ENCODE measurements at regions not wholly inside any gene's neighbourhood (a gene's known extent, or its start where the extent isn't known, plus 50 kb on each side); places are given as distances from the start of the nearest gene placed in this dataset.
"Not testable (repeated sequence)": the region's sequence is repeated elsewhere in the genome, so short reads cannot be mapped to it uniquely, and the experiment has no call there.

DNA sequence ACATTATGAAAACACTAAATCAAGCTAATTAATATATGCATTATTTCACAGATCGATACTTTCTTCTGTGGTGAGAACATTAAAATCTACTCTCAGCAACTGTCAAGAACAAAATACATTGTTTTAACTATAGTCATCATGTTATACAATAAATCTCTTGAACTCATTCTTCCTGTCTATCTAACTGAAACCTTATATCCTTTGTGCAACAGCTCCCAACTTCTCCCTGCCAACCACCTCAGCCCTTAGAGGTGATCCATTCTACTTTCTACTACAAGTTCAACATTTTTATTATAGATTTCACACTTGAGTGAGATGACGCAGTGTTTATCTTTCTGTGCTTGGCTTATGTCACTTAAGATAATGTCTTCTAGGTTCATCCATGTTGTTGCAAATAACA lies 535.2 kb upstream of the CRIM1 start (continued):
- no peak for TF ChIP-seq TEAD4 (IDR thresholded peaks at IDR 0.05; ENCODE audit: borderline replicate concordance, insufficient read depth)

DNA sequence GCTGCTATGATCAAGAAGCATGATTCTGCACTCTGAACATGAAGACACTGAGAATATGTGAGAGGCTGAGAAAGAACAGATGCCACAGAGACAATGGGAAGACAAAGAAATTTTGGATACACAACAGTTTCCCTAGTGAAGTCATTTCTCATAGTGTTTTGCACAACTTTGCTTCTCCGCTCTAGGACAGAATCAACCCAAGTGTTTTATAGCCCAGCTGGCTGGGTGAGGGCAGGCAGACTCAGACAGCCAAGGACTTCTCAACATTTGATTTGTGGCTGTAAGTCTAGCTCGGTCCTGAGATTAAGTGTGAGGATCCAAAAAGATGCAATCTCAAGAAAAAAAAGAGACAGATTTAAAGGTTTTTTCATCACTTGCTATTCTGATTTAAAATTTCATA lies 536.5 kb upstream of the CRIM1 start:
- no peaks in the 10 kb centered on the region for H3K36me3 ChIP-seq (replicated peaks in 1 of 2; ENCODE audit: control insufficient read depth in 1 of 2, insufficient read depth in 2 of 2, low read length in 1 of 2)
- no peak for DNase-seq
- no peaks in the 10 kb centered on the region for H3K9me2 ChIP-seq
- H4K20me1 ChIP-seq (ENCODE audit: insufficient read depth): no peaks in the 10 kb centered on the region
- no peaks in the 10 kb centered on the region for H3K9me3 ChIP-seq
- 35% methylated on average over 2 of the region's 2 CpGs for WGBS (ENCODE audit: low lambda C conversion rate)
- ChIA-PET CTCF (no interaction called here), POLR2A (no interaction called here)
- H3K27me3 ChIP-seq (ENCODE audit: insufficient read depth): peaks cover 13% of the 10 kb centered on the region
- H2AFZ ChIP-seq (ENCODE audit: low read depth): no peak overlapping the region
- H3K27ac ChIP-seq (ENCODE audit: low read depth in 2 of 2, low read length in 1 of 2): no peak overlapping the region
- TF ChIP-seq MEF2A (IDR thresholded peaks at IDR 0.05; ENCODE audit: borderline replicate concordance, low read depth) (no peak), NRF1 (IDR thresholded peaks at IDR 0.05; ENCODE audit: low read depth, low read length) (no peak), NFIC (IDR thresholded peaks at IDR 0.05; ENCODE audit: borderline replicate concordance) (no peak), CTCF (IDR thresholded peaks at IDR 0.05) (no peak), YY1 (IDR thresholded peaks at IDR 0.05; ENCODE audit: low read depth) (no peak)
- H3K9ac ChIP-seq: no peak overlapping the region
- H3K4me2 ChIP-seq: no peak overlapping the region
- H3F3A ChIP-seq (replicated peaks; ENCODE audit: insufficient read depth): no peaks in the 10 kb centered on the region
- no peaks in the 10 kb centered on the region for H3K79me2 ChIP-seq (ENCODE audit: insufficient read depth)
- H3K4me1 ChIP-seq (ENCODE audit: control insufficient read depth in 1 of 2, insufficient read depth in 2 of 2, low read depth in 1 of 2, low read length in 1 of 2): no peaks in the 10 kb centered on the region
- no peak overlapping the region for H3K4me3 ChIP-seq (ENCODE audit: low read depth in 2 of 2, low read length in 1 of 2)

DNA sequence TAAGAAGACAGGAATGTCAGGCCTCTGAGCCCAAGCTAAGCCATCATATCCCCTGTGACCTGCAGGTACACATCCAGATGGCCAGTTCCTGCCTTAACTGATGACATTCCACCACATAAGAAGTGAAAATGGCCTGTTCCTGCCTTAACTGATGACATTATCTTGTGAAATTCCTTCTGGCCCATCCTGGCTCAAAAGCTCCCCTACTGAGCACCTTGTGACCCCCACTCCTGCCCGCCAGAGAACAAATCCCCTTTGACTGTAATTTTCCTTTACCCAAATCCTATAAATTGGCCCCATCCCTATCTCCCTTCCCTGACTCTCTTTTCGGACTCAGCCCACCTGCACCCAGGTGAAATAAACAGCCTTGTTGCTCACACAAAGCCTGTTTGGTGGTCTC lies 537.2 kb upstream of the CRIM1 start:
- WGBS (ENCODE audit: low lambda C conversion rate): 8% methylated on average over 2 of the region's 2 CpGs
- H3K4me3 ChIP-seq (ENCODE audit: low read depth in 2 of 2, low read length in 1 of 2); DNase-seq; H3K9ac ChIP-seq; CTCF ChIA-PET; H3K4me2 ChIP-seq; H3K9me3 ChIP-seq; H3K79me2 ChIP-seq (ENCODE audit: insufficient read depth); POLR2A ChIA-PET; H3K27ac ChIP-seq (ENCODE audit: low read depth in 2 of 2, low read length in 1 of 2); H3K4me1 ChIP-seq (ENCODE audit: control insufficient read depth in 1 of 2, insufficient read depth in 2 of 2, low read depth in 1 of 2, low read length in 1 of 2); H3K9me2 ChIP-seq; H2AFZ ChIP-seq (ENCODE audit: low read depth); H4K20me1 ChIP-seq (ENCODE audit: insufficient read depth); H3F3A ChIP-seq (replicated peaks; ENCODE audit: insufficient read depth); H3K36me3 ChIP-seq (replicated peaks in 1 of 2; ENCODE audit: control insufficient read depth in 1 of 2, insufficient read depth in 2 of 2, low read length in 1 of 2): not testable (repeated sequence)
- peaks cover 13% of the 10 kb centered on the region for H3K27me3 ChIP-seq (ENCODE audit: insufficient read depth)

- H3K4me1 ChIP-seq (ENCODE audit: control insufficient read depth in 1 of 2, insufficient read depth in 2 of 2, low read depth in 1 of 2, low read length in 1 of 2); H3K4me2 ChIP-seq; POLR2A ChIA-PET; CTCF ChIA-PET; H3K4me3 ChIP-seq (ENCODE audit: low read depth in 2 of 2, low read length in 1 of 2); H3K27me3 ChIP-seq (ENCODE audit: insufficient read depth); H3K79me2 ChIP-seq (ENCODE audit: insufficient read depth); H3K9me3 ChIP-seq; H3K27ac ChIP-seq (ENCODE audit: low read depth in 2 of 2, low read length in 1 of 2); DNase-seq; H3K36me3 ChIP-seq (replicated peaks in 1 of 2; ENCODE audit: control insufficient read depth in 1 of 2, insufficient read depth in 2 of 2, low read length in 1 of 2); H3K9me2 ChIP-seq; H2AFZ ChIP-seq (ENCODE audit: low read depth); H4K20me1 ChIP-seq (ENCODE audit: insufficient read depth); H3K9ac ChIP-seq; H3F3A ChIP-seq (replicated peaks; ENCODE audit: insufficient read depth): not testable (repeated sequence)
- 32% methylated on average over 7 of the region's 7 CpGs for WGBS (ENCODE audit: low lambda C conversion rate)
Observed at GRCh38 chr2:35814597-35814996, 541.0 kb upstream of the CRIM1 start.

Data from SK-N-SH (cell line).